ENCODE measurements at regions not wholly inside any gene's neighbourhood (a gene's known extent, or its start where the extent isn't known, plus 50 kb on each side); places are given as distances from the start of the nearest gene placed in this dataset.
"Not testable (repeated sequence)": the region's sequence is repeated elsewhere in the genome, so short reads cannot be mapped to it uniquely, and the experiment has no call there.

GRCh38 chr15:25251700-25252390, 187.0 kb downstream of the UBE3A start:
- no peak overlapping the region for H3K27ac ChIP-seq (ENCODE audit: low read length in 2 of 2)
- H3K9me3 Mint-ChIP-seq (ENCODE audit: insufficient read depth): peaks cover 3% of the 10 kb centered on the region
- 84% methylated on average over 16 of the region's 17 CpGs for WGBS (ENCODE audit: insufficient coverage)
- DNase-seq (no peak), ATAC-seq (ENCODE audit: low read depth) (no peak)
- CTCF ChIA-PET: no interaction called here
- no peak overlapping the region for H3K4me2 ChIP-seq (replicated peaks; ENCODE audit: low read depth, low read length, poor library complexity, severe bottlenecking)
- no peak overlapping the region for H3K27ac Mint-ChIP-seq
- H3K27me3 Mint-ChIP-seq: no peaks in the 10 kb centered on the region
- H3K4me1 ChIP-seq (ENCODE audit: control insufficient read depth in 2 of 2, insufficient read depth in 2 of 2, low read length in 2 of 2): no peaks in the 10 kb centered on the region
- H3K79me2 ChIP-seq (ENCODE audit: control insufficient read depth, insufficient read depth, low read length): no peaks in the 10 kb centered on the region
- H3K4me1 Mint-ChIP-seq: no peaks in the 10 kb centered on the region
- no peaks in the 10 kb centered on the region for H3K27me3 ChIP-seq (replicated peaks in 1 of 4; ENCODE audit: control extremely low read depth in 1 of 4, control insufficient read depth in 3 of 4, insufficient read depth in 4 of 4, low read length in 3 of 4)
- TF ChIP-seq CTCF (IDR thresholded peaks at IDR 0.05) (no peak), EZH2 (IDR thresholded peaks at IDR 0.05; ENCODE audit: borderline replicate concordance, insufficient read depth, low read depth, low read length, poor library complexity, severe bottlenecking) (no peak)
- no peak overlapping the region for H3K4me3 ChIP-seq (ENCODE audit: control extremely low read depth in 1 of 5, extremely low read depth in 1 of 5, insufficient read depth in 1 of 5, low read depth in 2 of 5, low read length in 4 of 5)
- no peak overlapping the region for H2AFZ ChIP-seq (ENCODE audit: insufficient read depth, low read depth, low read length, poor library complexity, severe bottlenecking)
- no peak overlapping the region for H3K4me3 Mint-ChIP-seq
- peaks cover 0 to 67% (median 0%) of the 10 kb centered on the region in 3 donors for H3K9me3 ChIP-seq (ENCODE audit: control extremely low read depth in 1 of 3, control insufficient read depth in 2 of 3, insufficient read depth in 1 of 3, low read length in 2 of 3)
- intact Hi-C loops (cut with micrococcal nuclease): no loop called here
- H4K20me1 ChIP-seq (ENCODE audit: control insufficient read depth, insufficient read depth, low read length, poor library complexity, severe bottlenecking): no peaks in the 10 kb centered on the region
- POLR2A ChIA-PET: no interaction called here
- no peaks in the 10 kb centered on the region for H3K36me3 ChIP-seq (replicated peaks in 1 of 2; ENCODE audit: control extremely low read depth in 1 of 2, control insufficient read depth in 1 of 2, extremely low read depth in 1 of 2, insufficient read depth in 2 of 2, low read length in 1 of 2)
- no peak overlapping the region for H3K9ac ChIP-seq (ENCODE audit: low read length)

- not testable (repeated sequence) for H3K4me3 Mint-ChIP-seq
- peaks cover 0 to 54% (median 0%) of the 10 kb centered on the region in 3 donors for H3K9me3 ChIP-seq (ENCODE audit: control extremely low read depth in 1 of 3, control insufficient read depth in 2 of 3, insufficient read depth in 1 of 3, low read length in 2 of 3)
Observed at GRCh38 chr15:25253048-25253973, 185.5 kb downstream of the UBE3A start.

More at GRCh38 chr15:25253048-25253973, 185.5 kb downstream of the UBE3A start:
- H3K27me3 ChIP-seq (replicated peaks in 1 of 4; ENCODE audit: control extremely low read depth in 1 of 4, control insufficient read depth in 3 of 4, insufficient read depth in 4 of 4, low read length in 3 of 4); H3K27me3 Mint-ChIP-seq; H3K9ac ChIP-seq (ENCODE audit: low read length); H3K4me2 ChIP-seq (replicated peaks; ENCODE audit: low read depth, low read length, poor library complexity, severe bottlenecking); intact Hi-C loops (cut with micrococcal nuclease); DNase-seq; H3K4me1 Mint-ChIP-seq; H2AFZ ChIP-seq (ENCODE audit: insufficient read depth, low read depth, low read length, poor library complexity, severe bottlenecking); CTCF ChIA-PET; H3K36me3 ChIP-seq (replicated peaks in 1 of 2; ENCODE audit: control extremely low read depth in 1 of 2, control insufficient read depth in 1 of 2, extremely low read depth in 1 of 2, insufficient read depth in 2 of 2, low read length in 1 of 2); POLR2A ChIA-PET; H3K4me1 ChIP-seq (ENCODE audit: control insufficient read depth in 2 of 2, insufficient read depth in 2 of 2, low read length in 2 of 2); H4K20me1 ChIP-seq (ENCODE audit: control insufficient read depth, insufficient read depth, low read length, poor library complexity, severe bottlenecking); H3K9me3 Mint-ChIP-seq (ENCODE audit: insufficient read depth); H3K27ac Mint-ChIP-seq; ATAC-seq (ENCODE audit: low read depth); H3K79me2 ChIP-seq (ENCODE audit: control insufficient read depth, insufficient read depth, low read length); H3K27ac ChIP-seq (ENCODE audit: low read length in 2 of 2); H3K4me3 ChIP-seq (ENCODE audit: control extremely low read depth in 1 of 5, extremely low read depth in 1 of 5, insufficient read depth in 1 of 5, low read depth in 2 of 5, low read length in 4 of 5): not testable (repeated sequence)
- 95% methylated on average over 29 of the region's 35 CpGs for WGBS (ENCODE audit: insufficient coverage)
